ENCODE measurements at regions not wholly inside any gene's neighbourhood (a gene's known extent, or its start where the extent isn't known, plus 50 kb on each side); places are given as distances from the start of the nearest gene placed in this dataset.

GRCh38 chr10:57943701-57944100, 324.0 kb downstream of the IPMK start:
- TF ChIP-seq CTCF (conservative IDR thresholded peaks at IDR 0.05) (no peak), ZFX (IDR thresholded peaks at IDR 0.05) (no peak)
